ENCODE measurements at regions not wholly inside any gene's neighbourhood (a gene's known extent, or its start where the extent isn't known, plus 50 kb on each side); places are given as distances from the start of the nearest gene placed in this dataset.

DNA sequence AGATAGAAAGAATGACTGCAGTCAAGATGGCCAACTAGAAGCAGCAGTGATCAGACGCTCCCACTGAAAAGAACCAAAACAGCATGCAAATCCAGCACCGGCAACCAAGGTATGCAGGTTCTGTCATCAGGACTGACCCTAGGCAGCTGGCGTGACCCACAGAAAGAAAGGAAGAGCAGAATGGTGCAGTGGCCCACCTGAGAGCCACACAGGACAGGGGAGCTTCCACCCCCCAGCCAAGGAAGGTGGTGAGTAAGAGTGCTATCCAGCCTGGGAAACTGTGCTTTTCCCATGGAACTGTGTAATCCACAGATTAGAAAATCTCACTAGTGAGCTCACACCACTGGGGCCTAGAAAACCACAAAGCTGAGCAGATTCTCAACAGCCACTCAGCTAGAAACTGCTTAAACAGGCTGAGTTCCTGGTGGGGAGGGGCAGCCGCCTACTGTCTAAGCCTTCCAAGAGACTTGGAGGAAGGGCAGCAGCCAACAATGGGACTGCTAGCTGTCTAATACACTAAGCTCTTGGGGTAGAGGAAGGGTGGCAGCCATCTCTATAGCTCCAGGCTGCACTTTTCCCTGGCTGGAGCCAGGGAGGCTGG lies 127.9 kb downstream of the EVA1A start:
- TF ChIP-seq POLR2AphosphoS5 (IDR thresholded peaks at IDR 0.05) (no peak), POLR2A (IDR thresholded peaks at IDR 0.05) (no peak)
- TF ChIP-seq, protein P1, sequence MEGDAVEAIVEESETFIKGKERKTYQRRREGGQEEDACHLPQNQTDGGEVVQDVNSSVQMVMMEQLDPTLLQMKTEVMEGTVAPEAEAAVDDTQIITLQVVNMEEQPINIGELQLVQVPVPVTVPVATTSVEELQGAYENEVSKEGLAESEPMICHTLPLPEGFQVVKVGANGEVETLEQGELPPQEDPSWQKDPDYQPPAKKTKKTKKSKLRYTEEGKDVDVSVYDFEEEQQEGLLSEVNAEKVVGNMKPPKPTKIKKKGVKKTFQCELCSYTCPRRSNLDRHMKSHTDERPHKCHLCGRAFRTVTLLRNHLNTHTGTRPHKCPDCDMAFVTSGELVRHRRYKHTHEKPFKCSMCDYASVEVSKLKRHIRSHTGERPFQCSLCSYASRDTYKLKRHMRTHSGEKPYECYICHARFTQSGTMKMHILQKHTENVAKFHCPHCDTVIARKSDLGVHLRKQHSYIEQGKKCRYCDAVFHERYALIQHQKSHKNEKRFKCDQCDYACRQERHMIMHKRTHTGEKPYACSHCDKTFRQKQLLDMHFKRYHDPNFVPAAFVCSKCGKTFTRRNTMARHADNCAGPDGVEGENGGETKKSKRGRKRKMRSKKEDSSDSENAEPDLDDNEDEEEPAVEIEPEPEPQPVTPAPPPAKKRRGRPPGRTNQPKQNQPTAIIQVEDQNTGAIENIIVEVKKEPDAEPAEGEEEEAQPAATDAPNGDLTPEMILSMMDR (IDR thresholded peaks at IDR 0.05), result no peak

Data from sigmoid colon (tissue), 4 donors.